Astrocyte (in vitro differentiated cells and primary cell): ENCODE measurements at regions not wholly inside any gene's neighbourhood (a gene's known extent, or its start where the extent isn't known, plus 50 kb on each side); places are given as distances from the start of the nearest gene placed in this dataset.

ENCODE experiments used
- CTCF ChIP-seq: IDR thresholded peaks from 2 replicates; pipeline ENCODE4 v1.5.1; 2011; ENCODE audit warnings: low read depth, mild to moderate bottlenecking, inconsistent platforms, low read length, moderate library complexity; ENCODE audit not compliant: insufficient read depth
- EZH2 ChIP-seq: IDR thresholded peaks from 2 replicates; pipeline ENCODE4 v1.6.1; 2012; ENCODE audit warnings: mild to moderate bottlenecking, low read length, inconsistent platforms; ENCODE audit not compliant: insufficient read depth

GRCh38 chr2:4579977-4580376 is 876.6 kb downstream of the DCDC2C start:
- no peak for TF ChIP-seq CTCF
- no peak for TF ChIP-seq EZH2
